ENCODE measurements at regions not wholly inside any gene's neighbourhood (a gene's known extent, or its start where the extent isn't known, plus 50 kb on each side); places are given as distances from the start of the nearest gene placed in this dataset.

- no peak overlapping the region for H3K27ac ChIP-seq
- no peaks in the 10 kb centered on the region for H3K27me3 ChIP-seq
- H3K4me3 ChIP-seq = no peak overlapping the region
- TF ChIP-seq CTCF (IDR thresholded peaks at IDR 0.05) = no peak
- TF ChIP-seq POLR2A (IDR thresholded peaks at IDR 0.05) = no peak
- TF ChIP-seq POLR2AphosphoS5 (IDR thresholded peaks at IDR 0.05; ENCODE audit: insufficient read depth in 1 of 2, low read depth in 1 of 2) = no peak
- H3K36me3 ChIP-seq = no peaks in the 10 kb centered on the region
- intact Hi-C loops (cut with DNase I) = no loop called here
- no peak for DNase-seq (ENCODE audit: extremely low spot score in 2 of 2)
- H3K4me1 ChIP-seq = no peaks in the 10 kb centered on the region
- no peaks in the 10 kb centered on the region for H3K9me3 ChIP-seq
Measured at GRCh38 chr7:33701189-33701740, 204.1 kb upstream of the BMPER start.

GRCh38 chr7:33701927-33702326 lies 203.4 kb upstream of the BMPER start:
- no peak overlapping the region for H3K4me3 ChIP-seq
- DNase-seq (ENCODE audit: extremely low spot score in 2 of 2) = no peak
- intact Hi-C loops (cut with DNase I) = no loop called here
- H3K36me3 ChIP-seq = no peaks in the 10 kb centered on the region
- TF ChIP-seq POLR2AphosphoS5 (IDR thresholded peaks at IDR 0.05; ENCODE audit: insufficient read depth in 1 of 2, low read depth in 1 of 2) = no peak
- TF ChIP-seq CTCF (IDR thresholded peaks at IDR 0.05) = no peak
- no peak for TF ChIP-seq POLR2A (IDR thresholded peaks at IDR 0.05)
- no peaks in the 10 kb centered on the region for H3K27me3 ChIP-seq
- H3K27ac ChIP-seq = no peak overlapping the region
- H3K9me3 ChIP-seq = no peaks in the 10 kb centered on the region
- peaks cover 3% of the 10 kb centered on the region for H3K4me1 ChIP-seq

GRCh38 chr7:33702514-33703054 lies 202.8 kb upstream of the BMPER start:
- no peaks in the 10 kb centered on the region for H3K27me3 ChIP-seq
- no peak for DNase-seq (ENCODE audit: extremely low spot score in 2 of 2)
- no peak overlapping the region for H3K4me3 ChIP-seq
- intact Hi-C loops (cut with DNase I) = no loop called here
- peaks cover 6% of the 10 kb centered on the region for H3K4me1 ChIP-seq
- no peak overlapping the region for H3K27ac ChIP-seq
- no peaks in the 10 kb centered on the region for H3K9me3 ChIP-seq
- H3K36me3 ChIP-seq = no peaks in the 10 kb centered on the region
- TF ChIP-seq POLR2AphosphoS5 (IDR thresholded peaks at IDR 0.05; ENCODE audit: insufficient read depth in 1 of 2, low read depth in 1 of 2) (no peak), POLR2A (IDR thresholded peaks at IDR 0.05) (no peak), CTCF (IDR thresholded peaks at IDR 0.05) (no peak)

- H3K27ac ChIP-seq = no peak overlapping the region
- no peak for DNase-seq (ENCODE audit: extremely low spot score in 2 of 2)
- peaks cover 6% of the 10 kb centered on the region for H3K4me1 ChIP-seq
- no peaks in the 10 kb centered on the region for H3K27me3 ChIP-seq
- intact Hi-C loops (cut with DNase I) = no loop called here
- no peaks in the 10 kb centered on the region for H3K9me3 ChIP-seq
- no peaks in the 10 kb centered on the region for H3K36me3 ChIP-seq
- TF ChIP-seq POLR2A (IDR thresholded peaks at IDR 0.05) (no peak), CTCF (IDR thresholded peaks at IDR 0.05) (no peak), POLR2AphosphoS5 (IDR thresholded peaks at IDR 0.05; ENCODE audit: insufficient read depth in 1 of 2, low read depth in 1 of 2) (no peak)
- no peak overlapping the region for H3K4me3 ChIP-seq
Measured at GRCh38 chr7:33705333-33705833, 200.0 kb upstream of the BMPER start.

- TF ChIP-seq POLR2AphosphoS5 (IDR thresholded peaks at IDR 0.05; ENCODE audit: insufficient read depth in 1 of 2, low read depth in 1 of 2) (no peak), CTCF (IDR thresholded peaks at IDR 0.05) (no peak), POLR2A (IDR thresholded peaks at IDR 0.05) (no peak)
- no peaks in the 10 kb centered on the region for H3K27me3 ChIP-seq
- no peak overlapping the region for H3K27ac ChIP-seq
- intact Hi-C loops (cut with DNase I) = no loop called here
- no peak for DNase-seq (ENCODE audit: extremely low spot score in 2 of 2)
- H3K4me3 ChIP-seq = no peak overlapping the region
- no peaks in the 10 kb centered on the region for H3K9me3 ChIP-seq
- H3K4me1 ChIP-seq = peaks cover 6% of the 10 kb centered on the region
- H3K36me3 ChIP-seq = no peaks in the 10 kb centered on the region
Measured at GRCh38 chr7:33706186-33706585, 199.2 kb upstream of the BMPER start.
